Adrenal gland (tissue), 9 donors: ENCODE measurements at regions not wholly inside any gene's neighbourhood (a gene's known extent, or its start where the extent isn't known, plus 50 kb on each side); places are given as distances from the start of the nearest gene placed in this dataset.

ENCODE experiments used
- DNase-seq, 7 donors: peaks; one replicate each; pipeline ENCODE4 v3.0.0-alpha.2; 2019 to 2020
- H3K27ac ChIP-seq, 5 donors: fragments of 200-600 bp; sonication (generic) in 4 of 5; 1 replicate in 3 of 5; 2 replicates in 2 of 5; pipeline versions ENCODE4 v1.5.1 to v1.8.0; 2016 to 2020; ENCODE audit warnings: mild to moderate bottlenecking in 1 of 5
- H3K27me3 ChIP-seq: fragments of 200-600 bp; 2 replicates; pipeline ENCODE4 v1.8.0; 2021
- H3K36me3 ChIP-seq, 2 donors: fragments of 200-600 bp; replicated peaks in 1 of 2; 1 replicate in 1 of 2; 2 replicates in 1 of 2; pipeline versions ENCODE4 v1.5.1 to v1.8.0; 2018 to 2022
- H3K4me1 ChIP-seq, 2 donors: fragments of 200-600 bp; replicated peaks in 1 of 2; 1 replicate in 1 of 2; 2 replicates in 1 of 2; pipeline versions ENCODE4 v1.5.1 to v1.8.0; 2018 to 2021
- H3K4me3 ChIP-seq, 4 donors: fragments of 200-600 bp; sonication (generic) in 3 of 4; one replicate each; pipeline ENCODE4 v1.5.1; 2016 to 2018
- H3K9me3 ChIP-seq, 3 donors: fragments of 200-600 bp; sonication (generic) in 1 of 3; replicated peaks in 1 of 3; 1 replicate in 2 of 3; 2 replicates in 1 of 3; pipeline versions ENCODE4 v1.5.1 to v1.8.0; 2016 to 2021
- CTCF ChIP-seq, 6 experiments: fragments of 450-650 bp in 4 of 6; fragments of 200-600 bp in 2 of 6; sonication (generic) in 1 of 6; IDR thresholded peaks; 1 replicate in 5 of 6; 2 replicates in 1 of 6; pipeline versions ENCODE4 v1.5.1 to v1.8.0; 2016 to 2021; ENCODE audit warnings: antibody characterized with exemption in 6 of 6, mild to moderate bottlenecking in 2 of 6, moderate library complexity in 1 of 6
- POLR2A ChIP-seq, 2 donors: fragments of 450-650 bp; IDR thresholded peaks; one replicate each; pipeline ENCODE4 v1.6.1; 2017; ENCODE audit warnings: antibody characterized with exemption in 2 of 2, mild to moderate bottlenecking in 2 of 2, moderate library complexity in 1 of 2
- WGBS, 4 donors: extraction: QIAGEN DNeasy Blood & Tissue Kit in 2 of 4; methylation state at CpG; one replicate each; pipeline versions ENCODE4 v1.1.5 to v1.1.7; 2013 to 2017; 5-methylcytosine and 5-hydroxymethylcytosine counted together
- intact Hi-C, 2 donors: fragments of 100-400 bp; cut with DNase I; formaldehyde crosslinking; loops; one replicate each; pipeline versions ENCODE4 v1.14.1 to v1.15.0; 2022 to 2023
- donor health status: healthy with polysubstance abuse.
- donor health status: Bipolar disorder and iron deficiency.
- donor health status: DM: yes; HTN: yes; CAD: no.
- donor health status: DM: no; HTN: no; CAD: no.
- donor health status: DM: no; HTN: no; CAD: no.

- no peak for DNase-seq
- Histone ChIP-seq H3K4me3 (no peak overlapping the region), H3K27ac (no peak overlapping the region), H3K4me1 (no peaks in the 10 kb centered on the region), H3K27me3 (no peaks in the 10 kb centered on the region), H3K9me3 (no peaks in the 10 kb centered on the region), H3K36me3 (no peaks in the 10 kb centered on the region)
- WGBS, 4 donors, result 37 to 48% (median 42%) methylated on average over 5 of the region's 5 CpGs
- TF ChIP-seq CTCF (IDR thresholded peaks at IDR 0.05) (no peak), POLR2A (IDR thresholded peaks at IDR 0.05) (no peak)
- intact Hi-C loops, result no loop called here
Measured at GRCh38 chr18:72412927-72413326, 131.2 kb downstream of the CBLN2 start.

- no peak overlapping the region for H3K4me3 ChIP-seq
- H3K36me3 ChIP-seq, result no peaks in the 10 kb centered on the region
- intact Hi-C loops, result no loop called here
- H3K27ac ChIP-seq, result no peak overlapping the region
- TF ChIP-seq CTCF (IDR thresholded peaks at IDR 0.05) (no peak), POLR2A (IDR thresholded peaks at IDR 0.05) (no peak)
- H3K9me3 ChIP-seq, result no peaks in the 10 kb centered on the region
- DNase-seq, result no peak
- H3K4me1 ChIP-seq, result no peaks in the 10 kb centered on the region
- H3K27me3 ChIP-seq, result no peaks in the 10 kb centered on the region
- WGBS, 4 donors, result 55 to 63% (median 59%) methylated on average over 5 of the region's 5 CpGs
Measured at GRCh38 chr18:72411261-72411660, 132.9 kb downstream of the CBLN2 start.

GRCh38 chr18:72410399-72410798, 133.7 kb downstream of the CBLN2 start:
- no peak for DNase-seq
- TF ChIP-seq POLR2A (IDR thresholded peaks at IDR 0.05), result no peak
- no peak for TF ChIP-seq CTCF (IDR thresholded peaks at IDR 0.05)
- WGBS, 4 donors, result 60 to 74% (median 62%) methylated on average over 1 of the region's 1 CpG
- Histone ChIP-seq H3K9me3 (no peaks in the 10 kb centered on the region), H3K4me1 (no peaks in the 10 kb centered on the region), H3K4me3 (no peak overlapping the region), H3K27me3 (no peaks in the 10 kb centered on the region), H3K36me3 (no peaks in the 10 kb centered on the region), H3K27ac (no peak overlapping the region)
- intact Hi-C loops, result no loop called here

GRCh38 chr18:72409903-72410302, 134.2 kb downstream of the CBLN2 start:
- Histone ChIP-seq H3K4me1 (no peaks in the 10 kb centered on the region), H3K27me3 (no peaks in the 10 kb centered on the region), H3K9me3 (no peaks in the 10 kb centered on the region), H3K27ac (no peak overlapping the region), H3K4me3 (no peak overlapping the region), H3K36me3 (no peaks in the 10 kb centered on the region)
- intact Hi-C loops, result no loop called here
- no peak for TF ChIP-seq CTCF (IDR thresholded peaks at IDR 0.05)
- no peak for TF ChIP-seq POLR2A (IDR thresholded peaks at IDR 0.05)
- DNase-seq, result no peak
- 17 to 41% (median 27%) methylated on average over 1 of the region's 1 CpG for WGBS, 4 donors
